Transverse colon (tissue), 4 donors: ENCODE measurements at regions not wholly inside any gene's neighbourhood (a gene's known extent, or its start where the extent isn't known, plus 50 kb on each side); places are given as distances from the start of the nearest gene placed in this dataset.
"Not testable (repeated sequence)": the region's sequence is repeated elsewhere in the genome, so short reads cannot be mapped to it uniquely, and the experiment has no call there.

Experiments used
- DNase-seq: peaks from one replicate; pipeline ENCODE4 v3.0.0-alpha.2; 2019
- H3K27ac ChIP-seq, 4 donors: fragments of 200-600 bp; sonication (generic); 2 replicates each; pipeline ENCODE4 v1.5.1; 2016 to 2018; ENCODE audit warnings: inconsistent platforms in 4 of 4
- H3K27me3 ChIP-seq: fragments of 200-600 bp; sonication (generic); 2 replicates; pipeline ENCODE4 v1.5.1; 2017; ENCODE audit warnings: inconsistent platforms
- H3K36me3 ChIP-seq, 4 donors: fragments of 200-600 bp; sonication (generic); 2 replicates each; pipeline ENCODE4 v1.5.1; 2017 to 2019; ENCODE audit warnings: inconsistent platforms in 4 of 4
- H3K4me1 ChIP-seq, 4 donors: fragments of 200-600 bp; sonication (generic); 2 replicates each; pipeline ENCODE4 v1.5.1; 2017 to 2020; ENCODE audit warnings: inconsistent platforms in 4 of 4
- H3K4me3 ChIP-seq, 4 donors: fragments of 200-600 bp; sonication (generic); 1 replicate in 1 of 4; 2 replicates in 3 of 4; pipeline versions ENCODE4 v1.5.1 to v1.6.1; 2017 to 2019; ENCODE audit warnings: inconsistent platforms in 4 of 4
- H3K9me3 ChIP-seq, 2 donors: fragments of 200-600 bp; sonication (generic); 2 replicates each; pipeline ENCODE4 v1.5.1; 2017 to 2019; ENCODE audit warnings: inconsistent platforms in 2 of 2
- CTCF ChIP-seq, 5 experiments: fragments of 200-600 bp in 3 of 5; fragments of 450-650 bp in 2 of 5; sonication (generic) in 3 of 5; IDR thresholded peaks; 1 replicate in 2 of 5; 2 replicates in 3 of 5; pipeline ENCODE4 v1.5.1; 2016 to 2017; ENCODE audit warnings: antibody characterized with exemption in 5 of 5, inconsistent platforms in 3 of 5, mild to moderate bottlenecking in 2 of 5, moderate library complexity in 1 of 5
- EP300 ChIP-seq: sonication (generic); formaldehyde crosslinking; IDR thresholded peaks from one replicate; pipeline ENCODE4 v1.6.1; 2017; ENCODE audit warnings: antibody characterized with exemption, low read depth
- POLR2A ChIP-seq: fragments of 450-650 bp; IDR thresholded peaks from one replicate; pipeline ENCODE4 v1.6.1; 2016; ENCODE audit warnings: antibody characterized with exemption, mild to moderate bottlenecking, moderate library complexity
- POLR2AphosphoS5 ChIP-seq, 3 donors: sonication (generic); formaldehyde crosslinking; IDR thresholded peaks; one replicate each; pipeline ENCODE4 v1.6.1; 2016; ENCODE audit warnings: antibody characterized with exemption in 3 of 3
- WGBS, 2 donors: methylation state at CpG; one replicate each; pipeline ENCODE4 v1.1.5; 2018; ENCODE audit warnings: low coverage in 1 of 2; 5-methylcytosine and 5-hydroxymethylcytosine counted together
- in situ Hi-C, 4 donors: fragments of 200-750 bp; cut with MboI; loops; one replicate each; pipeline versions ENCODE4 v1.15.0 to v1.15.1; 2017; ENCODE audit warnings: low sequenced_read_pairs in 3 of 4, low pct_ligation_motif_present in 1 of 4, low pct_unique_long_range_greater_than_20kb in 1 of 4
- intact Hi-C: fragments of 100-400 bp; cut with DNase I; formaldehyde crosslinking; loops from one replicate; pipeline ENCODE4 v1.15.1; 2023; ENCODE audit warnings: low total_unique reads

GRCh38 chrX:98203800-98204199, 1320.1 kb downstream of the RPA4 start:
- Histone ChIP-seq H3K36me3 (no peaks in the 10 kb centered on the region), H3K9me3 (no peaks in the 10 kb centered on the region), H3K27me3 (no peaks in the 10 kb centered on the region), H3K4me3 (no peak overlapping the region), H3K27ac (no peak overlapping the region), H3K4me1 (no peaks in the 10 kb centered on the region)
- intact Hi-C loops = no loop called here
- in situ Hi-C loops = no loop called here
- TF ChIP-seq CTCF (IDR thresholded peaks at IDR 0.05) (no peak), POLR2A (no peak), EP300 (no peak)
- WGBS, 2 donors = 38 to 40% methylated on average over 1 to 2 of the region's 2 CpGs
- DNase-seq = no peak

- Histone ChIP-seq H3K36me3 (no peaks in the 10 kb centered on the region), H3K27me3 (no peaks in the 10 kb centered on the region), H3K4me3 (no peak overlapping the region), H3K9me3 (no peaks in the 10 kb centered on the region), H3K4me1 (no peaks in the 10 kb centered on the region), H3K27ac (no peak overlapping the region)
- DNase-seq = no peak
- no peak for TF ChIP-seq POLR2AphosphoS5 (IDR thresholded peaks at IDR 0.05)
- TF ChIP-seq EP300 = no peak
- TF ChIP-seq POLR2A = no peak
- TF ChIP-seq CTCF (IDR thresholded peaks at IDR 0.05) = no peak
- intact Hi-C loops (no loop called here), in situ Hi-C loops (no loop called here)
- WGBS, 2 donors = 77% methylated on average over 3 of the region's 3 CpGs; no CpG with 5 or more reads in 1 of the 2 donors
These were observed 1324.2 kb downstream of the RPA4 start for GRCh38 chrX:98207947-98208346.

- intact Hi-C loops = no loop called here
- Histone ChIP-seq H3K36me3 (no peaks in the 10 kb centered on the region), H3K27me3 (no peaks in the 10 kb centered on the region), H3K4me1 (no peaks in the 10 kb centered on the region), H3K4me3 (no peak overlapping the region), H3K9me3 (no peaks in the 10 kb centered on the region), H3K27ac (no peak overlapping the region)
- no peak for DNase-seq
- TF ChIP-seq EP300 (no peak), POLR2AphosphoS5 (IDR thresholded peaks at IDR 0.05) (no peak), CTCF (IDR thresholded peaks at IDR 0.05) (no peak), POLR2A (no peak)
- in situ Hi-C loops = no loop called here
These were observed 1347.3 kb downstream of the RPA4 start for GRCh38 chrX:98231003-98231402.

GRCh38 chrX:98240061-98240460, 1356.4 kb downstream of the RPA4 start:
- H3K9me3 ChIP-seq, H3K36me3 ChIP-seq, H3K27me3 ChIP-seq, H3K27ac ChIP-seq, H3K4me3 ChIP-seq, DNase-seq, H3K4me1 ChIP-seq, intact Hi-C loops, in situ Hi-C loops: not testable (repeated sequence)
- 82% methylated on average over 6 of the region's 6 CpGs; no CpG with 5 or more reads in 1 of the 2 donors for WGBS, 2 donors

GRCh38 chrX:98263135-98263534, 1379.4 kb downstream of the RPA4 start:
- H3K4me3 ChIP-seq = no peak overlapping the region
- DNase-seq = no peak
- H3K27me3 ChIP-seq = no peaks in the 10 kb centered on the region
- H3K9me3 ChIP-seq = no peaks in the 10 kb centered on the region
- H3K4me1 ChIP-seq = no peaks in the 10 kb centered on the region
- in situ Hi-C loops = loop anchor here in 1 of 4 donors (25.0 kb wide), 1 partner anchor 101 kb away; no protein-coding TSS in a partner anchor
- TF ChIP-seq EP300 (no peak), CTCF (IDR thresholded peaks at IDR 0.05) (no peak), POLR2A (no peak), POLR2AphosphoS5 (IDR thresholded peaks at IDR 0.05) (no peak)
- intact Hi-C loops = no loop called here
- no peaks in the 10 kb centered on the region for H3K36me3 ChIP-seq
- no peak overlapping the region for H3K27ac ChIP-seq
